Stimulated activated effector memory CD8-positive, alpha-beta T cell treated with anti-CD3 and anti-CD28 coated beads, Interleukin-12 subunit alpha, Interleukin-12 subunit beta, amount 100 ng/mL, for 72 hours (primary cell): ENCODE measurements at regions not wholly inside any gene's neighbourhood (a gene's known extent, or its start where the extent isn't known, plus 50 kb on each side); places are given as distances from the start of the nearest gene placed in this dataset.
A peak's percentile ranks its signal among the peaks of the same experiment; 100 is the strongest.

Experiments
- ATAC-seq: fragments of 150-1000 bp; cut with Tn5 transposase; 2 replicates; pipeline ENCODE4 v1.10.0; 2021
- DNase-seq, 2 donors: peaks; one replicate each; pipeline ENCODE4 v3.0.0; 2021 to 2022; ENCODE audit warnings: low spot score in 2 of 2
- H3K27ac Mint-ChIP-seq: one replicate; pipeline ENCODE4 v1.8.0; 2022; ENCODE audit warnings: mild to moderate bottlenecking, mixed read lengths
- H3K36me3 Mint-ChIP-seq: one replicate; pipeline ENCODE4 v1.8.0; 2022; ENCODE audit warnings: mild to moderate bottlenecking, mixed read lengths
- H3K4me1 Mint-ChIP-seq: one replicate; pipeline ENCODE4 v1.8.0; 2022; ENCODE audit warnings: mixed read lengths
- H3K4me3 Mint-ChIP-seq: one replicate; pipeline ENCODE4 v1.8.0; 2022; ENCODE audit warnings: mild to moderate bottlenecking, mixed read lengths
- H3K9me3 Mint-ChIP-seq: one replicate; pipeline ENCODE4 v1.8.0; 2022; ENCODE audit warnings: mixed read lengths

DNA sequence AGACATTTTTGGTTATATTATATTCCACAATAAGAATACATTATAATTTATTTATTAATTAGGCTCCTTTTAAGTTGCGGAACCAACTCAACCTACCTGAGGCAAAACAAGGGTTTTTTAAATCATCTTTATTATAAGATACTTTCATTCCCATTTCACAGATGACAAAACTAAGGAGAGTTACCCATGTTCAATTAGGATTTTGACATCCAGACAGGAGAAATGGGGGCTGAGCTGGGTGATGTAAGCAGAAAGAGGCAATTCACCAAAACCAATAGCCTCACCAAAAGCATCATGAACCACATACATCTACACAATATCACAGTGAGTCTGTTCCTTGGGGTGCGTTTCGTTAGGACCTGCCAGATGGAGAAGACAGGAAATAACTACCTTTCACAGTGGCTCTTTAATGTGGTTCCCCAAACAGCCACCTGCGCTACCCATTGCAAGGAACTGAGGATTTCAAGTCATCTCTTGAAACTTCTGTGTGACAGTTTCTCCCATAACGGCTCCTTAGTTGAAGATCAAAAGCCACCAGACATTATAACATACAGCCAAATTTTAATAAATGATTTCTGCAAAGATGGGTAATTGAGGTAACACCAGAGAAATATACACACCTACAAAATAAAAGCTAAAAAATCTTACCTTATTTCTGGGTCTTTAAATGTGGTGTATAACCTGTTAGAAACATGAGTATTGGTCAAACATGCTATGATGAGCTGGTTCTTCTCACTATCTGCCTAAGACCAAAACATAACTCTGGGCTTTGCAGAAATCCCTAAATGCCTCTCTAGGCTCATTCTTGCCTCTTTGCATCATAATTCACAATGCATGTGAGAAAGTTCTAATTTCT, 190.6 kb upstream of the LEF1 start:
- DNase-seq (no peak), ATAC-seq (no peak)
- H3K4me3 Mint-ChIP-seq, result no peak overlapping the region
- H3K4me1 Mint-ChIP-seq, result peaks cover 8% of the 10 kb centered on the region
- no peaks in the 10 kb centered on the region for H3K36me3 Mint-ChIP-seq
- H3K9me3 Mint-ChIP-seq, result no peaks in the 10 kb centered on the region
- H3K27ac Mint-ChIP-seq, result no peak overlapping the region

- Mint-ChIP-seq H3K9me3 (no peaks in the 10 kb centered on the region), H3K4me3 (no peak overlapping the region), H3K36me3 (no peaks in the 10 kb centered on the region), H3K4me1 (peaks cover 8% of the 10 kb centered on the region), H3K27ac (no peak overlapping the region)
- DNase-seq, result no peak
- no peak for ATAC-seq
Measured at GRCh38 chr4:108355902-108356535, 187.3 kb upstream of the LEF1 start.

GRCh38 chr4:108355186-108355901, 186.6 kb upstream of the LEF1 start:
- DNase-seq (no peak), ATAC-seq (no peak)
- Mint-ChIP-seq H3K36me3 (no peaks in the 10 kb centered on the region), H3K27ac (no peak overlapping the region), H3K4me3 (no peak overlapping the region), H3K4me1 (peaks cover 8% of the 10 kb centered on the region), H3K9me3 (no peaks in the 10 kb centered on the region)

DNA sequence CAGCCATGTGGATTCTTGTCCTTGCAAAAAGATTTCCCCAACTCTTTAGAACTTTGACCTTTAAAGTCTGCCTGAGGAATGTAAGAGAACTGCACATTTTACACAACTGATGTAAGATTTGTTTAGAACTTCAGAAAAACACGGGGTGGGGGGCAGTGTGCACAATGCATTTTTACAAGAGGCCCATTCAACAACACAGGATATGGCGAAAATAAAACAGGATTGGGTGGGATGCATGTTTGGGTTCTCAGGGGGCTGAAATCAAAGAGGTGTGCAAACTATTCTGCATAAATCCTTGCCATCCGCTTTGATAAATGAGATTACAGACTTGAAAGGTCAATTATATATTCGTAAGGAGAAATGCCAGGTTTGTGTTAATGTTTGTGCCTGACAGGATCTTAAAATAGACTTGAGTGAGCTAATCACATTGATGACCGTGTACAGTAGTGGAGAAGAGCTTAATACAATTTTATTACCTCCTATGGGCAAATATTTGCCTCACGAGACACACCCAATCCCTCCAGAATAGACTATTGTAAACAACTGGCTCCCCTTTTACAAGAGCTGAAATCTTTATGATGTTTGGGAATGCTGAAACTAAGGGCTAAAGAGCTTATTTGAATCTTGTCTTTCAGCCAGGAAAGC, 184.1 kb upstream of the LEF1 start:
- H3K27ac Mint-ChIP-seq, result no peak overlapping the region
- H3K9me3 Mint-ChIP-seq, result no peaks in the 10 kb centered on the region
- no peaks in the 10 kb centered on the region for H3K4me1 Mint-ChIP-seq
- H3K4me3 Mint-ChIP-seq, result no peak overlapping the region
- no peaks in the 10 kb centered on the region for H3K36me3 Mint-ChIP-seq
- ATAC-seq (no peak), DNase-seq (no peak)

DNA sequence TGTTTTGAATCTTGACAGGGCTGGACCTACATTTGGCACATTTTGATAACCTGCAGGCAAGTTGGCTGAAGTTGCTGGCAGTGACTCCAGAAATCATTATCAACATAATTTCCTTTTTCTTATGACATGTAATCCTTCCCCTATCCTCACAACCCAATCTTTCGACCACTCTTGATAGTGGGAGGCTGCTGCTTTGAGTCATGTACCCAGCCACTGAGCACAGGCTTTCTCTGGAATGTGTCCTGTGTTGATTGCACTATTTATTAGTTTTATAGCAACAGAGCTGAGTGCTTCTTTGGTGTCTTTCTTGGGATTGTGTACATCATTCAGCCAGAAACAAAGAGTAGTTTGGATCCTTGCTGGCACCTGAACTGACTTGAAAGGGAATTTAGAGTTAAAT, 183.1 kb upstream of the LEF1 start:
- DNase-seq (no peak), ATAC-seq (no peak)
- Mint-ChIP-seq H3K4me1 (no peaks in the 10 kb centered on the region), H3K27ac (no peak overlapping the region), H3K4me3 (no peak overlapping the region), H3K9me3 (no peaks in the 10 kb centered on the region), H3K36me3 (no peaks in the 10 kb centered on the region)

- Mint-ChIP-seq H3K27ac (no peak overlapping the region), H3K4me3 (no peak overlapping the region), H3K4me1 (no peaks in the 10 kb centered on the region), H3K36me3 (no peaks in the 10 kb centered on the region), H3K9me3 (no peaks in the 10 kb centered on the region)
- ATAC-seq (no peak), DNase-seq (no peak)
Measured at GRCh38 chr4:108350332-108350731, 181.6 kb upstream of the LEF1 start.

DNA sequence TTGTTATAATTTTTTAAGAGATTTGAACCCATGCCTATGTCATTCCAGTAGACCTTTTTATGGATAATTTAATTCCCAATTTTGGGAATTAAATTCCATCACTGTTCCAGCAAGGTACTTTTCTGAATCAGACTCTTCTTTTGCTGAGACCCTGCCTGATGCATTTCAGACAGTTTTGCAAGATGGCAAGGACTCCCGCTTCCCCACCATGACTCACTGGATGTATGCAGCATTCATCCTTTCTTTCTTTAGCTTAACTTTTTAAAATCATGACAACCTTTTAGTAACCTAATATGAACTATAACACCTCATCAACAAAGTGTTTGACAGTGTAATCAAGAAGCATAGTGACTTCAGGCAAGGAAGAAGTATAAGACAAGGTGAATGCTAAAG, 178.1 kb upstream of the LEF1 start:
- no peak for DNase-seq
- no peaks in the 10 kb centered on the region for H3K9me3 Mint-ChIP-seq
- H3K36me3 Mint-ChIP-seq, result no peaks in the 10 kb centered on the region
- no peak overlapping the region for H3K4me3 Mint-ChIP-seq
- H3K27ac Mint-ChIP-seq, result no peak overlapping the region
- peaks cover 11% of the 10 kb centered on the region for H3K4me1 Mint-ChIP-seq
- ATAC-seq, result no peak

DNA sequence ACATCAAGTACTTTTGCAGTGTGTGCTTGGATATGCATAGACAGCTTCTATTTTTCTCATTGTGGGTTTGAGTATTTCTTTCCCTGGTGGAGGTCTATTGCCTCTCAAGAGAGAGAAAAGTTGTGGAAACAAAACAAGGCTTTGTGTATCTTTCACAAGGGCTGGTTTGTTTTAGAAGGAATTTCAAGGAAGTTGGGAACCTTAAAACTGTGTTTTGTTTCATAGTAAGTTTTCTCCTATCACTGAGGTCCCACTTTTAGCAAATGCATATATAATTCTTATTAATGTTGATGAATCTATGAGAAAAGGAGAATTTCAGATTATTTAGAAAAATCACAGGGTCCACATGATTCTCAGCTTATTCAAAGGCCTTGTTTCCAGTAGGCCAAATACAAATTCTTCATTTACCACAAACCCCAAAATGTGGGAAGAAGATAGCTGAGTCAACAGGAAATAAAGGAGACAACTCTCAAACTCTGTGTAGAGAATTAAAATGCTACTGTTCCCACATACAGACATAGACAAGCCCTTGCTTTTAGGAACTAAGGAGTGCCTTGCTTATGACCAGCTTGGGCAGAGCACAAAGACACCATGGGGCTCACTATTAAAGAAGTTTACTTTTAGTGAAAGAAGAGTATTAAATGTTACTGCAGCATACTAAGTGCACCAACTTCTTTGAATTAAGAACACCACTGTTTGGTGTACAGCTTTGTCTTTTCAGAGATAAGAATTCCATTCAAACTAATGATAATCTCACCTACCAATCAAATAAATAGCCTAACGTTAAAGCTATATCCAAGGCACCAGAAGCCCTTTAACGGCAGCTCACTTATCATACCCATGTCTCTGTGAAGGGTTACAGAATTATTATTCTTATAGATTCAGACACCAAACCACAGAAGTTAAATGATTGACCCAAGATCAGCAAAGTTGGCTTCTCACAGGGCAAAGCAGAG, 177.4 kb upstream of the LEF1 start:
- Mint-ChIP-seq H3K36me3 (no peaks in the 10 kb centered on the region), H3K4me3 (no peak overlapping the region), H3K27ac (no peak overlapping the region), H3K4me1 (peaks cover 11% of the 10 kb centered on the region), H3K9me3 (no peaks in the 10 kb centered on the region)
- no peak for ATAC-seq
- no peak for DNase-seq

- Mint-ChIP-seq H3K9me3 (no peaks in the 10 kb centered on the region), H3K27ac (peak overlapping the region; percentile 9), H3K36me3 (no peaks in the 10 kb centered on the region), H3K4me1 (peaks cover 11% of the 10 kb centered on the region), H3K4me3 (peak overlapping the region; percentile 36)
- ATAC-seq, result peak; percentile 79
- DNase-seq, result no peak
Measured at GRCh38 chr4:108342325-108342970, 173.7 kb upstream of the LEF1 start.

DNA sequence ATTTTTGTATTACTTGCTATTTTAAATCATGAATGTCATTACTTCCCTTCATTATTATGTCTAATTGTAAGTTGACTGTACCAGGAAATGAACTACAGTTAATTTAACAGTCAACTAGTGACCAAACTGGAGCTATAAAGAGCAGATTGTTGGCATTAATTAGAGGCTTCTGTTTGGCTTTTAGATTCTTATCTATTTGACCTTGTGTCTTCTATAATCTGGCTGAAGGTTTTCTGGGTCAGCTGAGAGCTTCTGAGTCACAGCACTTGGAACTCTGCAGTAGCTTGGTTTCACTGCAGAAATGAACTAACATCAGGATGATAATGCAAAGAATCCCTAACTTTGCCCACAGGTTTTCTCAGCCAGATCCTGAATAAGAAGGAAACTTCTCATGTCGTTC, 169.2 kb upstream of the LEF1 start:
- Mint-ChIP-seq H3K27ac (no peak overlapping the region), H3K4me3 (no peak overlapping the region), H3K9me3 (no peaks in the 10 kb centered on the region), H3K4me1 (peaks cover 7% of the 10 kb centered on the region), H3K36me3 (no peaks in the 10 kb centered on the region)
- DNase-seq, result no peak
- ATAC-seq, result no peak

DNA sequence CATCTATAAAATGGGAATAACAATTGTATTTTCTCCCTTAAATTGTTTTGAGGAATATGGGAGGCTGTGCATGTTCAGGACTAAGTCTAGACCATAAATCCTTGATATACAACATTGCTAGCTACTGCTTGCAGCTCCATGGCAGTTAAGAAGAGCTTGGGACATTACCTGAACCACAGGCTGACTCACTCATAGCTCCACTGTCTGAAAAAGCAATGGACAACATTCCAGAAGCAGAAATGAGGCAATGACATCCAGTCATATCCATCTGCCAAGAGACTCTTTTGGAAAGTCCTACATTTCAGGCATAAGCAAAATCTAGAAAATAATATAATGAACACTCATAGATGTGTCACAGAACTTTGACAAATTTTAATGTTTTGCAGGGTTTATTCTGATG, 167.3 kb upstream of the LEF1 start:
- no peak for ATAC-seq
- Mint-ChIP-seq H3K9me3 (no peaks in the 10 kb centered on the region), H3K4me1 (no peaks in the 10 kb centered on the region), H3K36me3 (no peaks in the 10 kb centered on the region), H3K4me3 (no peak overlapping the region), H3K27ac (no peak overlapping the region)
- DNase-seq, result no peak

DNA sequence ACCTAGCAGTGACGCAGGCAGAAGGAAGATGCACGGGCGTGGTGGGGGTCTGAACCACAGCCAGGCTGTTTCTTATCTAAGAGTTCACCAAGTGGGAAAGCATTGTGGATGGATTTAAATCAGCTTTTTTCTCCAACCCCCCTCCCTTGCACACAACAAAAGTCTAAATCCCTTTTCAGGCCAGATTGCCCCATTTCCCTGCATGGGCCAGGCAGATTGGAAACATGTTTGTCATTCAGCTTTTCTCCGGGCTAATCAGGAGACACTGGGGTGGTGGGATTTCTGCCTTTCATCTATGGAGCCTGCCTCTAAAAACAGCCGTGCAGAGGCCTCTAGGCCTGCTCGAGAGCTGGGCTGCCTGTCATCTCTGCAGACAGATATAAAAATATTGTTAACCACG, 166.3 kb upstream of the LEF1 start:
- H3K4me1 Mint-ChIP-seq, result no peaks in the 10 kb centered on the region
- H3K36me3 Mint-ChIP-seq, result no peaks in the 10 kb centered on the region
- ATAC-seq, result no peak
- H3K27ac Mint-ChIP-seq, result no peak overlapping the region
- no peak overlapping the region for H3K4me3 Mint-ChIP-seq
- DNase-seq, result no peak
- no peaks in the 10 kb centered on the region for H3K9me3 Mint-ChIP-seq

DNA sequence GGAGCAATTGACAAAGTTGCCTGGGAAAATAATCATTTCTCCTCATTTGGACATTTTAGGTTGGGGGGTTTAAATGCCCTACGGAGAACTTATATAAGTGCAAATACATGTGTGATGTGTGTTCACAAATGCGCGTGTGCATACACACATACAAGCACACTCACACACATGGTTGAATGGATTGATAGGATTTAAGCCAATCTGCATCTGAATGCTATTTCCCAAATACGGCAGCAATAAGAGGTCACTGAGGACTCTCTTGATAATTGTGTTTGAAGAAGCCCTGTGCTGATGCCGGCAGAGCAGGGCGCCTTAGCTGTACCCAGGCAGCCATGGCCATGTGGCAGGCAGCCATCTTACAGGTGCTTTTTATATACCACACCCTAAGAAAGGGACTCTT, 165.3 kb upstream of the LEF1 start:
- Mint-ChIP-seq H3K36me3 (no peaks in the 10 kb centered on the region), H3K4me1 (no peaks in the 10 kb centered on the region), H3K9me3 (no peaks in the 10 kb centered on the region), H3K4me3 (no peak overlapping the region), H3K27ac (no peak overlapping the region)
- ATAC-seq (no peak), DNase-seq (no peak)

DNA sequence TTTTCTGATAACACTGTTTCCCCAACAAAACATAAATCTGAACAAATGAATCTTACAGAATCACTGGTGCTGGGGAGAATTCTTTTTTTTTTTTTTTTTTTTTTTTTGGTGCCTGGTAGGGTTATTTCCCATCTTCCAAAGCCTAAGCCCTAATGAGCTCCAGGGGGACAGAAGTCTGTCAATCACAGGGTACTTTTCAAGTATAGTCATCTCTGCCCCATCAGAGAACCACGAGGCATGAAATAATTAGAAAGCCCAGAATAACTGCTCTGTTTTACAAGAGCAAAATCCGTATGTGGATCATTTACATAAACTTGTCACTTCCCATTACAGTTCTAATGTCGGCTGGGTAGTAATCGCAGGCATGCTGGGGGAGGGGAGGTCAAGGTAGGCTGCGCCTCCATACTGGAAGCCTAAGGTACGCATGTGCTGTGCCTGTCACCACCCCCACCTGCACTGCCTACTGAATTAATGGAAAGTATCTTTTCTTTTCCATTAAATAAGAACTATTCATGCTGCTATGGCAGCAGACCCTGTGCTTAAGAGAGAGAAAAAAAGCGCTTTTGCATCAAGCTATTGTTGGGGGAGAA, 164.7 kb upstream of the LEF1 start:
- H3K36me3 Mint-ChIP-seq, result no peaks in the 10 kb centered on the region
- no peak for DNase-seq
- no peak overlapping the region for H3K4me3 Mint-ChIP-seq
- H3K4me1 Mint-ChIP-seq, result peaks cover 5% of the 10 kb centered on the region
- no peak for ATAC-seq
- H3K27ac Mint-ChIP-seq, result no peak overlapping the region
- no peaks in the 10 kb centered on the region for H3K9me3 Mint-ChIP-seq
